Activated CD8-positive, alpha-beta T cell treated with anti-CD3 and anti-CD28 coated beads for 36 hours (primary cell): ENCODE measurements at regions not wholly inside any gene's neighbourhood (a gene's known extent, or its start where the extent isn't known, plus 50 kb on each side); places are given as distances from the start of the nearest gene placed in this dataset.

Experiments used
- ATAC-seq: fragments of 200-7000 bp; cut with Tn5 transposase; one replicate; pipeline ENCODE4 v1.10.0; 2021; ENCODE audit warnings: mild to moderate bottlenecking, moderate library complexity
- CTCF ChIA-PET: fragments of 350-600 bp; sonication (Branson Sonifier 250); formaldehyde crosslinking; loops from one replicate; lab custom pipeline; 2021; ENCODE audit warnings: antibody characterized with exemption; lab: Charles Lee
- POLR2A ChIA-PET: fragments of 350-600 bp; sonication (Branson Sonifier 250); formaldehyde crosslinking; loops from one replicate; lab custom pipeline; 2021; ENCODE audit warnings: antibody characterized with exemption; lab: Charles Lee
- DNase-seq: peaks from one replicate; pipeline ENCODE4 v3.0.0-alpha.2; 2020
- H3K27ac Mint-ChIP-seq: one replicate; pipeline ENCODE4 v1.8.0; 2021; ENCODE audit warnings: mild to moderate bottlenecking, mixed read lengths
- H3K27me3 Mint-ChIP-seq: one replicate; pipeline ENCODE4 v1.8.0; 2021; ENCODE audit warnings: mixed read lengths
- H3K36me3 Mint-ChIP-seq: one replicate; pipeline ENCODE4 v1.8.0; 2021; ENCODE audit warnings: low read depth, mixed read lengths
- H3K4me1 Mint-ChIP-seq: one replicate; pipeline ENCODE4 v1.8.0; 2021; ENCODE audit warnings: low read depth, mixed read lengths
- H3K4me3 Mint-ChIP-seq: one replicate; pipeline ENCODE4 v1.8.0; 2021; ENCODE audit warnings: mild to moderate bottlenecking, moderate library complexity, mixed read lengths
- H3K9me3 Mint-ChIP-seq: one replicate; pipeline ENCODE4 v1.8.0; 2021; ENCODE audit warnings: mixed read lengths
- intact Hi-C: fragments of 100-400 bp; cut with micrococcal nuclease; formaldehyde crosslinking; loops from one replicate; pipeline ENCODE4 v1.10.0; 2022
- TF ChIP-seq, protein P1 (sequence below): fragments of 200-600 bp; IDR thresholded peaks from one replicate; pipeline ENCODE4 v1.8.0; 2022; ENCODE audit warnings: antibody characterized with exemption, mild to moderate bottlenecking

DNA sequence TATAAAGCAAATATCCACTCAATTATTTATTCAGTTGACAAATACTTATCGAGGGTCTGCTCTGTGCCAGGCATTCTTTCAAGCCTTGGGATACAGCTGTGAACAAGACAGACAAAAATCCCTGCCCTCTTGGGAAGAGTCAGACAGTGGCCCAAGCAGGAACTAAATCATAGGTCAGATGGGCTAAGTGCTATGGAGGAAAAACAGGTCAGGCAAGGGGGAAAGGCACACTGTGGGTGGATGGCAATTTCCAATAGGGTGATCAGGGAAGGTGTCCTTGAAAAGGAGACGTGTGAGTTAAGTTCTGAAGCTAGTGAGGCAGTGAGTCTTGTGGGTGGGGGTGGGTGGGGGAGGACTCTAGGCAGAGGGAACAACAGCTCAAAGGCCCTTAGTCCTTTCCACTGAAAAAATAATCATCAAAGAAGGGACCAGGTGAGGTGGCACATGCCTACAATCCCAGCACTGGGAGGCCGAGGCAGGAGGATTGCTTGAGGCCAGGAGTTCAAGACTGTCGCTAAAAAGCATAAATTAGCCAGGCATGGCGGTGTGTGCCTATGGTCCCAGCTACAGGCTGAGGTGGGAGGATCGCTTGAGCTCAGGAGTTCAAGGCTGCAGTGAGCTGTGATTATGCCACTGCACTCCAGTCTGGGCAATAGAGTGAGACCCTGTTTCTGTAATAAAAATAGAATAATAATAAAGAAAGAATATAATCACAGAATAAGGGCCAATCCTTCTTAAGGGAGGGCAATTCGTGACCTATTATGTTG lies 95.2 kb upstream of the CPEB4 start:
- intact Hi-C loops: no loop called here
- no peak overlapping the region for H3K4me3 Mint-ChIP-seq
- no peak for DNase-seq
- H3K36me3 Mint-ChIP-seq: no peaks in the 10 kb centered on the region
- no peak overlapping the region for H3K27ac Mint-ChIP-seq
- ChIA-PET POLR2A (no interaction called here), CTCF (no interaction called here)
- no peak for ATAC-seq
- TF ChIP-seq, protein P1, sequence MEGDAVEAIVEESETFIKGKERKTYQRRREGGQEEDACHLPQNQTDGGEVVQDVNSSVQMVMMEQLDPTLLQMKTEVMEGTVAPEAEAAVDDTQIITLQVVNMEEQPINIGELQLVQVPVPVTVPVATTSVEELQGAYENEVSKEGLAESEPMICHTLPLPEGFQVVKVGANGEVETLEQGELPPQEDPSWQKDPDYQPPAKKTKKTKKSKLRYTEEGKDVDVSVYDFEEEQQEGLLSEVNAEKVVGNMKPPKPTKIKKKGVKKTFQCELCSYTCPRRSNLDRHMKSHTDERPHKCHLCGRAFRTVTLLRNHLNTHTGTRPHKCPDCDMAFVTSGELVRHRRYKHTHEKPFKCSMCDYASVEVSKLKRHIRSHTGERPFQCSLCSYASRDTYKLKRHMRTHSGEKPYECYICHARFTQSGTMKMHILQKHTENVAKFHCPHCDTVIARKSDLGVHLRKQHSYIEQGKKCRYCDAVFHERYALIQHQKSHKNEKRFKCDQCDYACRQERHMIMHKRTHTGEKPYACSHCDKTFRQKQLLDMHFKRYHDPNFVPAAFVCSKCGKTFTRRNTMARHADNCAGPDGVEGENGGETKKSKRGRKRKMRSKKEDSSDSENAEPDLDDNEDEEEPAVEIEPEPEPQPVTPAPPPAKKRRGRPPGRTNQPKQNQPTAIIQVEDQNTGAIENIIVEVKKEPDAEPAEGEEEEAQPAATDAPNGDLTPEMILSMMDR: no peak
- H3K9me3 Mint-ChIP-seq: no peaks in the 10 kb centered on the region
- H3K4me1 Mint-ChIP-seq: peaks cover 3% of the 10 kb centered on the region
- no peaks in the 10 kb centered on the region for H3K27me3 Mint-ChIP-seq

DNA sequence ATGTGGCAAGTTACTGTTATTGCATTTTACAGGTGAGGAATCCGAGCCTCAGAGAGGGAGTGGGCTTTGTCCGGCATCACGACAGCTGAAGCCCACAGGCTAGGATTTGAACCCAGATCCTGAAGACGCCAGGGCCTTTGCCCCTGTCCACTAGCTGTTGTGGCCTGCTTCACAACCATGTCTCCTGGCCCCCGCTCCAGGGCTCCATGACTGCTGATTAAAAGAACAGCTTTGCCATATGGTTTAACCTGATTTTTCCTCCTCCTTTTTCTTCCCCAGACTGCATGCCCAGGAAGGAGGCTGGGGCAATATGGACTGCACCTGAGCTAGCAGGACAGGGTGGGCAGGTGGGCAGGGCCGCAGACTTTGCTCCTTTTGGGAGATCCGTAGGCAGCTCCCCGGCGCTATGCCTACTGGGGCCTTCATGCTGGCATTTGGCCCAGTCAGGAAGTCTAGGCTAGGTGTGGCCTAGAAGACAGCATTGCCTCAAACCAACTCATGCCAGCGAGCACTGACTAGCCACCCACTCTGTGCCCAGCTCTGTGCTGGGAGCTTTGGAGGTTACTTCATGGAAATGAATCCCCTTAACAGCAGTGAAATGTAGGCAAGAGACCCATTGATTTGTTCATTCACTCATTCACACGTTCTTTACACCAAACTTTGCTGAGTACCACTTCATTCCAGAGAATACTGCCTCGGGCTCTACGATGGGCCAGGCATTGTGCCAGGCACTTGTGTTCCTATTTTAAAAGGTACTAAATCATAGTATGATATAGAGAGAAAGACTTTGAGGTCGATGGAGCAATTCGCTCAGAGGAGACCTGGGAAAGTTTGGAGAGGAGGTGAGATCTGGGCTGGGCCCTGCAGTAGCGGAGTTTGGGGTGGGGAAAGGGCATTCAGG lies 94.3 kb upstream of the CPEB4 start:
- no peaks in the 10 kb centered on the region for H3K36me3 Mint-ChIP-seq
- intact Hi-C loops: no loop called here
- ChIA-PET CTCF (no interaction called here), POLR2A (no interaction called here)
- TF ChIP-seq, protein P1: no peak
- no peaks in the 10 kb centered on the region for H3K9me3 Mint-ChIP-seq
- H3K4me3 Mint-ChIP-seq: no peak overlapping the region
- DNase-seq (no peak), ATAC-seq (no peak)
- no peaks in the 10 kb centered on the region for H3K27me3 Mint-ChIP-seq
- H3K27ac Mint-ChIP-seq: no peak overlapping the region
- peaks cover 1% of the 10 kb centered on the region for H3K4me1 Mint-ChIP-seq

DNA sequence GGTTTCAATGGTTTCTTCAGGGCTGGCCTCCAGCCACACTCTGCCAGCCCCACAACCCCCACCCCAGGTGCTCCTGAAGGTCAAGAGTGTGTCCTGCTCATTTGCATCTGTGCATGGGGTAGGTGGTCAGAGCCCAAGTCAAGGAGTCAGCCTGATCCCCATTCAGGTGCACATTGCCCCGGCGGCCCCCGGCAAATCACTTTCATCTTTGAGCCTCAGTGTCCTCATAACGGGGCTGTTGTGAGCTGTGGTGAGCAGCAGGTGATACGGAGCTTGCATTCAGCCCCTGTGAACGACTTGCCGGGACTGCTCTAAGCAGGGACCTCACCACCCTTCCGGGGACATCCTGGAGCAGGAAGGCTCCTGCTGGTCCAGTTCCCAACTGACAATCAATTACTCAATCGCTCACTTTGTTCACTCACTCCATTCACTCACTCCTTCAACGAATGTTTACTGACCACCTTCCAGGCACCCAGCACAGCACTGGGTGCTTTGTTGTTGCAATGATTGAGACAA lies 93.2 kb upstream of the CPEB4 start:
- ChIA-PET CTCF (interaction anchor here (1.2 kb wide), 1 partner anchor 80 kb away, joined by 3 read pairs; no protein-coding TSS in a partner anchor), POLR2A (no interaction called here)
- DNase-seq (no peak), ATAC-seq (no peak)
- Mint-ChIP-seq H3K27ac (no peak overlapping the region), H3K36me3 (no peaks in the 10 kb centered on the region), H3K4me1 (no peaks in the 10 kb centered on the region), H3K27me3 (no peaks in the 10 kb centered on the region), H3K9me3 (no peaks in the 10 kb centered on the region), H3K4me3 (no peak overlapping the region)
- TF ChIP-seq, protein P1: no peak
- intact Hi-C loops: no loop called here

DNA sequence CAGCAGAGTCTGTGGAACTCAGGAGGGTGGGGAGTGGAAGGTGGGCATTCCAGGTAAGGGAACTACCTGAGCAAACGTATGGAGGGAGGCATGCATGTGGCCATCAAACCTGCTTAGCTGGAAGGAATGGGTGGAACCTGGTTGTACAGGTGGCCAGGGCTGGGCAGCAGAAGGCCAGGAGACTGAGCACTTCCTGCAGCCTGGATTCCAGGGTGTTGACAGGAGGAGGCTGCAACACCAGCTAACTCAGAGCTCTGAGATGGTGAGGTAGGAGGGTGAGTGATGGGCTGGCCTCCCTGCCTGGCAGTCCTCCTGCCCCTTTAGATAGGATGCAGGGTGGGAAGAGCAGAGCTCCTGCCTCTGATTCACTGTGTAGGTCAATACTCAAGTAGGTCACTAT lies 92.5 kb upstream of the CPEB4 start:
- CTCF ChIA-PET: interaction anchor here (1.1 to 1.2 kb wide), 3 partner anchors 11 to 177 kb away, joined by 3 to 4 read pairs (median 3); no protein-coding TSS in a partner anchor
- ATAC-seq: no peak
- intact Hi-C loops: no loop called here

More for the DNA sequence above, 92.5 kb upstream of the CPEB4 start:
- no peak overlapping the region for H3K27ac Mint-ChIP-seq
- H3K4me3 Mint-ChIP-seq: no peak overlapping the region
- TF ChIP-seq, protein P1: no peak
- H3K36me3 Mint-ChIP-seq: no peaks in the 10 kb centered on the region
- POLR2A ChIA-PET: no interaction called here
- H3K4me1 Mint-ChIP-seq: no peaks in the 10 kb centered on the region
- no peaks in the 10 kb centered on the region for H3K27me3 Mint-ChIP-seq
- no peak for DNase-seq
- no peaks in the 10 kb centered on the region for H3K9me3 Mint-ChIP-seq
